Kidney epithelial cell (primary cell): ENCODE measurements at regions not wholly inside any gene's neighbourhood (a gene's known extent, or its start where the extent isn't known, plus 50 kb on each side); places are given as distances from the start of the nearest gene placed in this dataset.

ENCODE experiments used
- DNase-seq: peaks from one replicate; pipeline ENCODE4 v3.0.0-alpha.2; 2010; ENCODE audit warnings: low read depth
- H3K27me3 ChIP-seq: 2 replicates; pipeline ENCODE4 v1.6.0; 2011; ENCODE audit warnings: low read length; ENCODE audit not compliant: control insufficient read depth, insufficient read depth
- H3K36me3 ChIP-seq: 2 replicates; pipeline ENCODE4 v1.5.1; 2011; ENCODE audit warnings: low read length; ENCODE audit not compliant: control insufficient read depth, insufficient read depth
- H3K4me3 ChIP-seq: 2 replicates; pipeline ENCODE4 v1.5.1; 2011; ENCODE audit warnings: low read depth, mild to moderate bottlenecking, control low read depth, low read length
- CTCF ChIP-seq: IDR thresholded peaks from 2 replicates; pipeline ENCODE4 v1.5.1; 2011; ENCODE audit warnings: mild to moderate bottlenecking, moderate library complexity, low read length, control low read depth, inconsistent platforms; ENCODE audit not compliant: insufficient read depth, poor library complexity, severe bottlenecking

- no peak for TF ChIP-seq CTCF
- no peak for DNase-seq
- Histone ChIP-seq H3K27me3 (no peaks in the 10 kb centered on the region), H3K36me3 (no peaks in the 10 kb centered on the region), H3K4me3 (no peak overlapping the region)
Measured at GRCh38 chr5:28703651-28704260, 1665.4 kb upstream of the CDH9 start.

GRCh38 chr5:28691526-28691925 lies 1653.1 kb upstream of the CDH9 start:
- no peaks in the 10 kb centered on the region for H3K27me3 ChIP-seq
- no peaks in the 10 kb centered on the region for H3K36me3 ChIP-seq
- no peak for TF ChIP-seq CTCF
- no peak overlapping the region for H3K4me3 ChIP-seq
- no peak for DNase-seq

- no peaks in the 10 kb centered on the region for H3K36me3 ChIP-seq
- TF ChIP-seq CTCF = no peak
- no peak for DNase-seq
- no peak overlapping the region for H3K4me3 ChIP-seq
- no peaks in the 10 kb centered on the region for H3K27me3 ChIP-seq
Measured at GRCh38 chr5:28685794-28686193, 1647.4 kb upstream of the CDH9 start.

GRCh38 chr5:28678899-28679298 lies 1640.5 kb upstream of the CDH9 start:
- DNase-seq = no peak
- Histone ChIP-seq H3K4me3 (no peak overlapping the region), H3K36me3 (no peaks in the 10 kb centered on the region), H3K27me3 (no peaks in the 10 kb centered on the region)
- no peak for TF ChIP-seq CTCF

- no peak for TF ChIP-seq CTCF
- Histone ChIP-seq H3K4me3 (no peak overlapping the region), H3K36me3 (no peaks in the 10 kb centered on the region), H3K27me3 (no peaks in the 10 kb centered on the region)
- no peak for DNase-seq
Measured at GRCh38 chr5:28666110-28666509, 1627.7 kb upstream of the CDH9 start.

- Histone ChIP-seq H3K36me3 (no peaks in the 10 kb centered on the region), H3K27me3 (no peaks in the 10 kb centered on the region), H3K4me3 (no peak overlapping the region)
- TF ChIP-seq CTCF = no peak
- DNase-seq = peak; percentile 18
Measured at GRCh38 chr5:28648108-28648507, 1609.7 kb upstream of the CDH9 start.
